ENCODE measurements at regions not wholly inside any gene's neighbourhood (a gene's known extent, or its start where the extent isn't known, plus 50 kb on each side); places are given as distances from the start of the nearest gene placed in this dataset.

DNA sequence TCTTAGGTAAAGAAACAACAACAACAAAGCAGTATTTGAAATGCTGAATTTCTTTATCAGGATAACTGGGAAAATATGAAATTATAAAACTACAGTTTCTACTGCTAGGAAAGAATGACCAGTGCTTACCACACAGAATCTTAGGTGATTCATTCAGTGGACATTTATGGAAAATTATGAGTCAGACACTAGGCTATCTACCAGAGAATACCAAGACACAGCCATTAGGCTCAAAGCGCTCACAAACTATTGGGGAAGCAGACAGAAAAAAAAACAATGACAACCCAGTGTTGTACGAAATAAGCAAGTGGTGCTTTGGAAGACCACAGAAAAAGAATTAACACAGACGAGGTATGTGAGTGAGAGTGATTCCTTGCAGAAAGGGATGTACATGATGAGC, 1019.5 kb downstream of the PCDH9 start:
- TF ChIP-seq, protein P1, sequence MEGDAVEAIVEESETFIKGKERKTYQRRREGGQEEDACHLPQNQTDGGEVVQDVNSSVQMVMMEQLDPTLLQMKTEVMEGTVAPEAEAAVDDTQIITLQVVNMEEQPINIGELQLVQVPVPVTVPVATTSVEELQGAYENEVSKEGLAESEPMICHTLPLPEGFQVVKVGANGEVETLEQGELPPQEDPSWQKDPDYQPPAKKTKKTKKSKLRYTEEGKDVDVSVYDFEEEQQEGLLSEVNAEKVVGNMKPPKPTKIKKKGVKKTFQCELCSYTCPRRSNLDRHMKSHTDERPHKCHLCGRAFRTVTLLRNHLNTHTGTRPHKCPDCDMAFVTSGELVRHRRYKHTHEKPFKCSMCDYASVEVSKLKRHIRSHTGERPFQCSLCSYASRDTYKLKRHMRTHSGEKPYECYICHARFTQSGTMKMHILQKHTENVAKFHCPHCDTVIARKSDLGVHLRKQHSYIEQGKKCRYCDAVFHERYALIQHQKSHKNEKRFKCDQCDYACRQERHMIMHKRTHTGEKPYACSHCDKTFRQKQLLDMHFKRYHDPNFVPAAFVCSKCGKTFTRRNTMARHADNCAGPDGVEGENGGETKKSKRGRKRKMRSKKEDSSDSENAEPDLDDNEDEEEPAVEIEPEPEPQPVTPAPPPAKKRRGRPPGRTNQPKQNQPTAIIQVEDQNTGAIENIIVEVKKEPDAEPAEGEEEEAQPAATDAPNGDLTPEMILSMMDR (IDR thresholded peaks at IDR 0.05; ENCODE audit: low read length), result no peak
- TF ChIP-seq EZH2 (optimal IDR thresholded peaks at IDR 0.05; ENCODE audit: low read depth, low read length), result no peak
- no peak for TF ChIP-seq EZH2phosphoT487 (IDR thresholded peaks at IDR 0.05; ENCODE audit: low read length)

Measured in MM.1S (cell line).